Muscle layer of colon (tissue), 2 donors: ENCODE measurements at regions not wholly inside any gene's neighbourhood (a gene's known extent, or its start where the extent isn't known, plus 50 kb on each side); places are given as distances from the start of the nearest gene placed in this dataset.

Experiments used
- H3K27ac ChIP-seq: one replicate; pipeline ENCODE4 v1.7.0; 2013; ENCODE audit warnings: low read depth, mild to moderate bottlenecking, low read length, moderate library complexity
- H3K27me3 ChIP-seq, 2 donors: one replicate each; pipeline ENCODE4 v1.7.0; 2013; ENCODE audit warnings: low read length in 2 of 2, mild to moderate bottlenecking in 2 of 2; ENCODE audit not compliant: insufficient read depth in 2 of 2, control insufficient read depth in 1 of 2
- H3K36me3 ChIP-seq: one replicate; pipeline ENCODE4 v1.7.0; 2013; ENCODE audit warnings: mild to moderate bottlenecking, low read length; ENCODE audit not compliant: insufficient read depth
- H3K4me1 ChIP-seq: one replicate; pipeline ENCODE4 v1.7.0; 2013; ENCODE audit warnings: mild to moderate bottlenecking, low read length; ENCODE audit not compliant: insufficient read depth
- H3K4me3 ChIP-seq, 2 donors: one replicate each; pipeline ENCODE4 v1.7.0; 2013; ENCODE audit warnings: low read length in 2 of 2, low read depth in 1 of 2, mild to moderate bottlenecking in 1 of 2, moderate library complexity in 1 of 2
- H3K9ac ChIP-seq: one replicate; pipeline ENCODE4 v1.7.0; 2013; ENCODE audit warnings: low read length
- H3K9me3 ChIP-seq: one replicate; pipeline ENCODE4 v1.7.0; 2013; ENCODE audit warnings: mild to moderate bottlenecking, low read length
- donor health status: abdominal sarcoma.
- donor health status: Adenocarcinoma of cecum.

DNA sequence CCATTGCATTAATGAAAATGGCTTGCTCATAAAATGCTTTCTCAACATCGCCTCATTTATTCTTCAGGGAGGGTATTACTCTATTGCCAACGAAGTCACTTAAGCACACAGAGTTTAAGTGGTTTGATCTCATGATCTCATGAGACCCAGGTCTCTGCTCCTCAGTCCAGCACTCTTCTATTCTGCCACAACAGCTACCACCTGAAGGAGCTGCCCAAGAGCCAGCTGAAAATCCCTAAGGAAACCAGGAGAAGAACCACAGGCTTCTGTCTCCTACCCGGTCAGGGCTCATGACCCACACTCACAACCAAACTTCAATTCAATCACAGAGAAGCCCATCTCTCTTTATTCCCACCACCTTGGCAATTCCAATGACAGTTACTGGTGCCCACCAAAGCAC is 85.5 kb upstream of the GPM6B start:
- Histone ChIP-seq H3K9ac (no peak overlapping the region), H3K36me3 (no peaks in the 10 kb centered on the region), H3K9me3 (no peaks in the 10 kb centered on the region), H3K4me1 (no peaks in the 10 kb centered on the region), H3K27me3 (peaks cover 0 to 6% of the 10 kb centered on the region in 2 donors), H3K4me3 (no peak overlapping the region), H3K27ac (no peak overlapping the region)

DNA sequence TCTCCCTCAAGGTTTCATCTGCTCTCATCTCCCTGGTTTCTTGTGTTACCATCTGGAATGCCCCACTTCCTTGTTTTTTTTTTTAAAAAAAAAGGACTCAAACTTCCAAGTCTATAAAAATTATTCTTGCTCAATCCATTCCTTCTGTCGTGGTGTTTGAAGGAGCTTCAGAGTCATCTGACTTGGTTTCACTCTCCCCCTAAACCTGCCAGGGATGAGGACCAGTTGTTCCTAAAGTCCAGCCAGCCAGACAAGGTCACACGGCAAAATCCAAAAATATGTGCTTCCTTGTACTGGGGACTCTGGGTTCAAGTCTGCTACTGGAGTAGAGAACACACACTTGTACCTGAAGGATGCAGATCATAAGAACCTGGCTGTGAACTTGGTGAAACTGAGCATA is 84.5 kb upstream of the GPM6B start:
- Histone ChIP-seq H3K27ac (no peak overlapping the region), H3K36me3 (no peaks in the 10 kb centered on the region), H3K4me1 (no peaks in the 10 kb centered on the region), H3K9me3 (no peaks in the 10 kb centered on the region), H3K4me3 (no peak overlapping the region), H3K9ac (no peak overlapping the region), H3K27me3 (peaks cover 0 to 6% of the 10 kb centered on the region in 2 donors)

DNA sequence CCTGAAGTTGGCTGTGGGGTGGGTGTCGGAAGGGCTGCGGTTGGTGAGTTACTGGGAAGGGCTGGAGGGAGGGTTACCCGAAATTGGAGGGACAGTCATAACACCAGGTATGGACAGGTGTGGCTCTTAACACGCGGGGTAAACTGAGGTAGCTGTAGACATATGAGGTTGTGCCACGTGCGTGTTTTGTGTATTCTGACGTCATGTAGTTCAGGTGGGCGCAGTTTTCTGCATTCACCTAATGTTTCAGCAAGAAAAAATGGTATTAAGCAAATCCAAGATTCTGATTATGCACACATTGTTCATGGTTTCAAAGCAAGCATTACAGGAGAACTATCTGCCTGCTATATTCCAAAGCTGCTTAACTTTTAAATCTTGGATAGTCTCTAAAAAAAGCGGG is 83.5 kb upstream of the GPM6B start:
- Histone ChIP-seq H3K9me3 (no peaks in the 10 kb centered on the region), H3K4me1 (no peaks in the 10 kb centered on the region), H3K27me3 (no peaks in the 10 kb centered on the region), H3K36me3 (no peaks in the 10 kb centered on the region), H3K27ac (no peak overlapping the region), H3K9ac (no peak overlapping the region), H3K4me3 (no peak overlapping the region)

DNA sequence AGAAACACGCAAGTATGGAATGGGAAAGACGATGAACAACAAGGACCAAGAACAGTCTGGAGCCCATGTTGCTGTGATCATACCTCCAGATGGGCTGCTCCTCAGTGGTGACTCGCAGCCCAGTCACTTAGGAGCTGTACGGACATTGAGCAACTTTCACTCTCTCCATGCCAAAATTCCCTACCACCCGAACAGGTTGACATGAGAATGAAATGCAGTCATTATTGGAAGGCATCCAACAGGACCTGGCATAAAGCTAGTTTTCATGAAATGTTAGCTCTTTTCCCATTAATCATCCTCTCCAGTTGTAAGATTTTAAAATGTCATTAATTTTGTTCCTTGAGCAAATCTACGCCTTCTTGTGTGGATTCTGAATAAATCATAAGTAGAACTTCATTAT is 82.7 kb upstream of the GPM6B start:
- no peaks in the 10 kb centered on the region for H3K4me1 ChIP-seq
- H3K4me3 ChIP-seq: no peak overlapping the region
- H3K36me3 ChIP-seq: no peaks in the 10 kb centered on the region
- no peaks in the 10 kb centered on the region for H3K9me3 ChIP-seq
- no peak overlapping the region for H3K27ac ChIP-seq
- no peaks in the 10 kb centered on the region for H3K27me3 ChIP-seq
- H3K9ac ChIP-seq: no peak overlapping the region

DNA sequence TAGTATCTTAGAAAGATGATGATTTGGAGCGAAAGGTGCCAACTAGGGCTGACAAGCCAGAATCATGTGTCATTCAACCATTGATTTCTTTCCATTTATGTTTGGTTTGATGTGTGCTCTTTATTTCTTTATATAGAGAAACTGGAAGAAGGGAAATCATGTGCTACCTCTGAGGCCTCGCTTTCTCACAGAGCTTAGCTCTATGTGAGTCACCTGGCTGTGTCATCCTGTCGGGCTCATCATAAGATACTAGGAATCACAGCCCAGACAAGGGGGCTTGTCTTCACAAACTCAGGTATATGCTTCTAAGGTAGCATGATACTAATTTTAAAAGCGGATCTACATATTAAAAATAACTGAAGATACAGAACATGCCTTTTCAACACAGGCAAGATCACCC is 81.7 kb upstream of the GPM6B start:
- Histone ChIP-seq H3K36me3 (no peaks in the 10 kb centered on the region), H3K9me3 (no peaks in the 10 kb centered on the region), H3K4me3 (no peak overlapping the region), H3K9ac (no peak overlapping the region), H3K4me1 (no peaks in the 10 kb centered on the region), H3K27me3 (no peaks in the 10 kb centered on the region), H3K27ac (no peak overlapping the region)

DNA sequence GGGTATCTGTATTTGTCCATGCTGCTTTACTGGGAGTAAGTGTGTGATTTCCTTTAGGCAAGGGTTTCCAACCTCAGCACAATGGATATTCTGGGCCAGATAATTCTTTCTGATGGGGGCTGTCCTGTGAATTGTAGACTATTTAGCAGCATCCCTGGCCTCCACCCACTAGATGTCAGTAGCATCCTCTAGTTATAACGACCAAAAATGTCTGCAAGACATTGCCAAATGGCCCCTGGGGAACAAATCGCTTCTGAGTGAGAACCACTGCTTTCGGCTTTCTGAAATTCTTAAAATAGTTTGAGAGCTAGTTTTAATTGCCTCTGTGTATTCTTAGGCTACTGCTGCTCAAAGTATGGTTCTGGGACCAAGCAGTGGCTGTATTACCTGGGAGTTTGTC is 81.2 kb upstream of the GPM6B start:
- Histone ChIP-seq H3K9ac (no peak overlapping the region), H3K36me3 (no peaks in the 10 kb centered on the region), H3K4me1 (no peaks in the 10 kb centered on the region), H3K9me3 (no peaks in the 10 kb centered on the region), H3K4me3 (no peak overlapping the region), H3K27me3 (no peaks in the 10 kb centered on the region), H3K27ac (no peak overlapping the region)

DNA sequence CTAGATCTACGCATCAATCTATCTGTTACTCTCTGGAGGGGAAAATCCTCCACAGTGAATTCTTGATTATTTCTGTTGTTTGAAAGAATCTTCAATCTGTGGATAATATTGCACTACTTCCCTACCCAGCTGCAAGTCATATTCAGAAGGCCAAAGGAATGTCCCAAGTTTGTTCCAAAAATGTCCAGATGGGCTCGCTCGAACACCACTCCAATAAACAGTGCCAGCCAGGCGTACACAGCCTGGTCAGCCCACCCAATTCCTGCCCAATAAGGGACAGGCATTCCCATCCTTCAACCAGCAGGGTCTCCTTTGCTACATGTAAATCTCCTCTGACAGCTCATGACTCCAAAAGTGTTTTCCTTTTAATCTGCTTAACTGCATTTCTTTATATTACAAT is 80.7 kb upstream of the GPM6B start:
- no peaks in the 10 kb centered on the region for H3K9me3 ChIP-seq
- H3K36me3 ChIP-seq: no peaks in the 10 kb centered on the region
- H3K4me1 ChIP-seq: no peaks in the 10 kb centered on the region
- no peak overlapping the region for H3K27ac ChIP-seq
- H3K9ac ChIP-seq: no peak overlapping the region
- no peaks in the 10 kb centered on the region for H3K27me3 ChIP-seq
- H3K4me3 ChIP-seq: no peak overlapping the region

DNA sequence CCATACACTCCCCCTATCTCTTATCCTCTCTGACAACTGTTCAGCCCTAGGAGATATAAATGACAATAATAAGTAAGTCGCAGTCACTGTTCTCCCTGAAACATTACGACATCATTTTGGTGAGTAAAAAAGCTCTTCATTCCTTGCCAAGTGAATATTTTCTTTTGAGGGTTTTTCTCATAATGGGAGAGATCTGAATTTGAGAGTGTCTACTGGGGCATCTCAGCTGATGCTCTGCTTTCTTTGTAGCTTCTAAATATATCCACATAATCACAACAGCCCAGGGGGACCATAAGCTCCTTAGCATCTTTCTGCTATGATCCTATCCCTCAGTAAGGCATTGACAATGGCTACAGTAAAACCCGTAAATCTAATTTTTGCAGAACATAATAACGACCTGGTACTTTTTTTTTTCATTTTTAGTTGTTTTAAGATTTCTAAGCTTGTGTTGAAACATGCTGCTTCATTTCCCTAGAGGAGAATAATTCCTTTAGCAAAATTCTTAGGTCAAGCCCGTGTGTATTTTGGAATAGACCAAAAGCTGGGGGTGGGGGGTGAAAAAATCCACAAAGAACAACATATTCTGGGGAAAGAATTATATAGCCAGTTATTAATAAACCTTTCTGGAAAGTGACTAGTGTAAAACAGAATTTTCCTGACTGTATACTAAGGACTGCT is 78.1 kb upstream of the GPM6B start:
- Histone ChIP-seq H3K27me3 (peaks cover 0 to 5% of the 10 kb centered on the region in 2 donors), H3K27ac (no peak overlapping the region)

DNA sequence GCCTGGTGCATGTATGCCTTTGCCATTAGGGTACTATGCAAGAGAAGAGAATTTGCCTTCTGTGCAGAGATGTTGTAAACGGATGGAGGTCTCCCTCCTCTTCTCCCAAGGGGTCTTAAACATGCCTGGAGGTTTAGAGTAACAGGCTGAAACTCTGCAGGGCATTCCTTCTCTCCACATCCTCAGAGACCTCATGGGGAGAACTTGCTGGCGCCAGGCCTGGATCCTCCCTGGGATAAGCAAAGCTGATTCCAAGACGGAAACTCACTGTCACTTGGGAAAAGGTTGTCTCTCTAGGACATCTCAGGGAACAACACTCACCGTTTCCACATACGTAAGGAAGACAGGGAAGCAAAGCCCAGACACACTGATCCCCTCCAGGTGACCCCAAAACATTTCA is 76.9 kb upstream of the GPM6B start:
- peaks cover 0 to 5% of the 10 kb centered on the region in 2 donors for H3K27me3 ChIP-seq
- H3K36me3 ChIP-seq: no peaks in the 10 kb centered on the region
- H3K4me3 ChIP-seq: no peak overlapping the region
- no peak overlapping the region for H3K27ac ChIP-seq
- no peaks in the 10 kb centered on the region for H3K4me1 ChIP-seq
- H3K9me3 ChIP-seq: no peaks in the 10 kb centered on the region
- H3K9ac ChIP-seq: no peak overlapping the region

More for the DNA sequence above, 78.1 kb upstream of the GPM6B start:
- H3K4me1 ChIP-seq: no peaks in the 10 kb centered on the region
- no peaks in the 10 kb centered on the region for H3K36me3 ChIP-seq
- H3K9ac ChIP-seq: no peak overlapping the region
- H3K9me3 ChIP-seq: no peaks in the 10 kb centered on the region
- no peak overlapping the region for H3K4me3 ChIP-seq

DNA sequence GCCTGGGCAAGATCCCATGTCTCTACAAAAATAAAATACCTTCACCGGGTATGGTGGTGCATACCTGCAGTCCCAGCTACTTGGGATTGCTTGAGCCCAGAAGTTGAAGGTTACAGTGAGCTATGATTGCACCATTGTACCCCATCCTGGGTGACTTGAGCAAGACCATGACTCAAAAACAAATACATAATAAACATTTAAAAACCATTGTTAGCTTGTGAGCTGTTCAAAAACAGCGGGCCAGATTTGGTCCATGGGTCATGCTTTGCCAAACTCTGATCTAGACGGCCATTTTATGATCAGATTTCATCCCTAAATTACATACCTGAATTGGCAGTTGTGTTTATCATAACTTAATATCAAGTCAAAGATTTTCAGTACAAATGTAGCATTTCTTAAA is 76.0 kb upstream of the GPM6B start:
- no peaks in the 10 kb centered on the region for H3K4me1 ChIP-seq
- no peaks in the 10 kb centered on the region for H3K36me3 ChIP-seq
- H3K27me3 ChIP-seq: peaks cover 0 to 5% of the 10 kb centered on the region in 2 donors
- H3K27ac ChIP-seq: no peak overlapping the region
- H3K9ac ChIP-seq: no peak overlapping the region
- H3K4me3 ChIP-seq: no peak overlapping the region
- H3K9me3 ChIP-seq: no peaks in the 10 kb centered on the region

DNA sequence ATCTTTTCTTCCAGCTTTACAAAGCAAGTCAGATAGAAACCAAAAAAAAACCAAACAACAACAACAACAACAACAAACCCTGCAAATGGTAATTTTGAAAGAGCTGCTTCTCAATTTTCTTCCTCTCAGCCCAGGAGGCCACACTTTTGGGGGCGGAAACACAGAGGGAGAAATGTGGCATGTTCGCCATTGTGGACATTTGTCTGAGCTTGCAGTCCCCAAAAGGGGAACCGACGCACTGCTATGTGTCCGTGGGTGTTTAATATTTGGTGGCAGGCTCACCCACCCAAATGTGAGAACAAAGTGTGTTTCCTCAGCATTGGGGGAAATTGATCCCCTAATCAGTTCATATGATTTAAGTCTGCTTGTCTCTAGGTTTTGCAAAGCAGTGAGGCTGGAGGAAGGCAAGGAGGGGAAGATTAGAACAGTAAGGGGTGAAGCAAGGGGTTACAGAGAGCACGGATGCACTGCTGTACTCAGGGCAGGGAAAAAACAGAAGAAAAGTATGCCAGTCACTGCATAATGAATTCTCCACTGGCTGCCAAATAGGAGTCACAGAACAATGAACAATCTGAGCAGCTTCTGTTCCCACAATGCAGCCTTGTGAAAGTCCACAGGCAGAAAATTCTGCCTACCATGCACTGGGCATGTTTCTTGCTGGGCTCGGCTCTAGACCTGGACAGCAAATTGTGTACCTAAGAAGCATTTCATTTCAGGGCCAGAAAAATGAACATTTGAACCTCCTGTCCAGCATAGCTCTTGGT is 74.7 kb upstream of the GPM6B start:
- Histone ChIP-seq H3K9ac (no peak overlapping the region), H3K27ac (no peak overlapping the region), H3K4me1 (no peaks in the 10 kb centered on the region), H3K9me3 (no peaks in the 10 kb centered on the region), H3K4me3 (no peak overlapping the region), H3K27me3 (peaks cover 0 to 5% of the 10 kb centered on the region in 2 donors), H3K36me3 (no peaks in the 10 kb centered on the region)

DNA sequence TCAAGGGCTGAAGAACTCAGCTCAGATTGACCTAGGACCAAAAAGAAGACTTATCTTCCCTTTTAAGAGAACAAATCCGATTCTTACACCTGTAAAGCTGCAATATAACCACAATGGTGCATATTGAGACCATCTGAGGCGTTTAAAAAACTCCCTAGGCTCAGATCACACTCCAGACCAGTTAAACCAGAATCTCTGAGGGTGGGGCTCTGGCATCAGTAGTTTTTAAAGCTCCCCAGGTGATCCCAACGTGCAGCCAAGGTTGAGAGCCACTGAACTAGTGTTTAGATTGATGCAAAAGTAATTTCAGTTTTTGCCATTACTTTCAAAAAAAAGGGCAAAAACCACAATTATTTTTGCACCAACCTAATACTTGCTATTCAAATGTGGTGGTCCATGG is 73.9 kb upstream of the GPM6B start:
- no peaks in the 10 kb centered on the region for H3K4me1 ChIP-seq
- H3K9ac ChIP-seq: no peak overlapping the region
- H3K4me3 ChIP-seq: no peak overlapping the region
- H3K27ac ChIP-seq: no peak overlapping the region
- H3K27me3 ChIP-seq: peaks cover 0 to 5% of the 10 kb centered on the region in 2 donors
- H3K36me3 ChIP-seq: no peaks in the 10 kb centered on the region
- no peaks in the 10 kb centered on the region for H3K9me3 ChIP-seq
